GM18867 (cell line): ENCODE measurements at regions not wholly inside any gene's neighbourhood (a gene's known extent, or its start where the extent isn't known, plus 50 kb on each side); places are given as distances from the start of the nearest gene placed in this dataset.
"Not testable (repeated sequence)": the region's sequence is repeated elsewhere in the genome, so short reads cannot be mapped to it uniquely, and the experiment has no call there.

Experiments
- ATAC-seq: cut with Tn5 transposase; IDR thresholded peaks from one replicate; pipeline ENCODE4 v1.9.1; 2021; ENCODE audit warnings: mild to moderate bottlenecking, moderate library complexity; ENCODE audit not compliant: unreplicated experiment

DNA sequence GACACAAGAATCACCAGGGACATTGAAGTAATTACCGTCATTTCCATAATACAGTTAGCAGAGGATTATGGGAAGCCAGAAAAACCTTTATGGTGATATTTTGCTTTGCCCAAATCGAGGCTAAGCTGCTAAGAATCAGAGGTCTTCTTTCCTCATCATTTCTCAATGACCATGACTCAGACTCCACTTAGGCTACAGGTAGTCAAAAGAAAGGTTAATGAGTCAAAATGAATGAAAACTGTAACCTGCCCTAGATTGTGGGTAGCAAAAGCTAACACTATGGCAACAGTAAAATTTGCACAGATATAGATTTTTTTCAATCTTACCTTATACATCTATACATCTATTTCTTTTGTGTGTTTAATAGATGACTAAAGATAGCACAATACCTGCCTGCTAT is 185.8 kb downstream of the CARTPT start:
- ATAC-seq = no peak

DNA sequence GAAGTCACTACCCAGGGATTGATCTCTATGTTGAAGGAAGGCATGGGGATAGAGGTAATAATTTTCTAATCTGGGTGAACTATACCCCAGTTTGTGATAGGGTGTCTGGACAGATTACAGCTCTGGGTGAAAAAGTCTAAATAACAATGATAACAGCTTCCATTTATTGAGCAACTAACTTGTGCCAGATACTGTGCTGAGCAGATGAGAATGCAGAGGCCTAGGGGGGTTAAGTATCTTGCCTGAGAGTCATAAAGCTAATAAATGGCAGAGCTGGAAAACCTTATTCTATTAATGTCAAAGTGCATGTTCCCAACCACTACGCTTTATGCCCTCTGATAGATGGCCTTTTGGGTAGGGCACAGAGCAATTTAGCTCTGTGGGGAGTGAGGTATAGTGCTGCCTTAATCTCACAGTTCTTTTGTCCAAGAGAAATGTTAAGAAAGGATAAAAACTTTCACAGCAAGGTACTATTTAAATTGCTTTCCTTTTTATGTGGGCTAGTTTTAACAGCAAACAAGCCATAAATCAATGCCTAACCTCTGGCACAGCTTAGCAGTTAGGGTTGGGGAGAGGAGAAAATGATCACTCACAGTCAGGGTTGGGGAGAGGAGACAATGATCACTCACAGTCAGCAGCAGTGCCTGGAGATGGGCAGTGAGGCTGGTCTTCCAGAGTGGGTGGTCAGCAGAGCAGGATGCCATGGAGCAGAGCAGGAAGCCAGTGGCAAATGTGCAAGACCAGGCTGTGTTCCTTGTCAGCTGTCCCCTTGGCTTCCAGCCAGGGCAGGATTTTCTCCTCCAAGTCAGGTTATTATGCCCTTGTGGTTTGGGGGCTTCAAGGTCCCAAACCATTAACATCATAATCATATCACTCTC is 187.0 kb downstream of the CARTPT start:
- ATAC-seq = no peak

DNA sequence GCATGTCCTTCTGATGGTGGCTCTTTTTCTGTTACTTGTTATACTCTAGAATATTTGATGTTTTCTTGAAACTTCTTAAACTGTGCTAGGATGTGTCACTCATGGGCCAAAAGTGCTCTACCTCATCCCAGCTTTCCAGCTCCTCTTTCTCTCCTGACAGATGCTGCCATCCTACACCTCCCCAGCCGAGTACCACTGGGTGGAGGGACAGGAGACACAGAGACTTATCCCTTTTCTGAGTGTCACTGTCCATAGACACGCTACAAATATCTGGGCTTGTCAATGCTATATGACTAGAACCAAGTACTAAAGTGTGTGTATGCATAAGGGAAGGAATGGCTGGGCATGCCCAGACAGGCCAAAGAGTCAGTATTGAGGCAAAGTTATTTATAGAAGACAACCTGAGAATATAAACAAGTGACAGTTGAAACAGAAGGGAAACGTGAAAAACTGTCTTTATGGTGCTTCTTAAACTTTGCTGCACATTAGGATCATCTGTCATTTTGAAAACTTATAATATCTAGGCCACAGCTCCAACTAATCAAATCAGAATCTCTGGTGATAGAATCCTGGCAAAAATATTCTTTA is 188.0 kb downstream of the CARTPT start:
- peak; percentile 63 for ATAC-seq

DNA sequence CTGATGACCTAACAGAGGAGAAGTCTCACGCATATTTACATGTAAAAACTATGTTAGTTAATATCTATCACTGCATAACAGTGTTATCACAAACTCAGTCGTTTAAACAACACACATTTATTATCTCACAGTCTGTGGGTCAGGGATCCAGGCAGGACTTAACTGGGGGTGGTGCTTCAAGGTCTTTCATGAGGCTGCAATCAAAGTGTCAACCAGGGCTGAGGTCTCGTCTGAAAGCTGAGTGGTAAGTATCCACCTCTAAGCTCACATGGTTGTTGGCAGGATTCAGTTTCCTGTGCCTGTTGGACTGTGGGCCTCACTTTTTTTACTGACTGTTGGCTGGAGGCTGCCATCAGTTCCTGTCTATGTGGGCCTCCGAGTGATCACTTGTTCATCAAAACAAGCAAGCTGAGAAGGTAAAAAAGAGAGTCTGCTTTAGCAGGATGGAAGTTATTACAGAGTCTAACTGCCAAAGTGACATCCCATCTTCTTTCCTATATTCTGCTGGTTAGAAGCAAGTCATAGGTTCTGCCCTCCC is 188.6 kb downstream of the CARTPT start:
- peak; percentile 14 for ATAC-seq

DNA sequence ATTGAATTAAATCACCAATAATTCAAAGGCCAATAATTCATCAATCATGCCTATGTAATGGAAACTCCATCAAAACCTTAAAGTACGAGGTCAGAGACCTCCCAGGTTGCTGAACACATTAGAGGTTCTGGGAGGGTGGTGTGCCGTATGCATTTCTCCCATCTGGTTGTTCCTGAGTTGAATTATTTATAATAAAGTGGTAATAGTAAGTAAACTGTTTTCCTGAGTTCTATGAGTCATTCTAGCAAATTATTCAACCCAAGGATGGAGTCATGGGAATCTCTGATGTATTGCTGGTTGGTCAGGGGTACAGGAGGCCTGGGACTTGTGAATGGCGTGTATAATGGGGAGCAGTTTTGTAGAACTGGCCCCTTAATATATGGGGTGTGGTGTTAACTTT is 191.7 kb downstream of the CARTPT start:
- ATAC-seq = no peak

DNA sequence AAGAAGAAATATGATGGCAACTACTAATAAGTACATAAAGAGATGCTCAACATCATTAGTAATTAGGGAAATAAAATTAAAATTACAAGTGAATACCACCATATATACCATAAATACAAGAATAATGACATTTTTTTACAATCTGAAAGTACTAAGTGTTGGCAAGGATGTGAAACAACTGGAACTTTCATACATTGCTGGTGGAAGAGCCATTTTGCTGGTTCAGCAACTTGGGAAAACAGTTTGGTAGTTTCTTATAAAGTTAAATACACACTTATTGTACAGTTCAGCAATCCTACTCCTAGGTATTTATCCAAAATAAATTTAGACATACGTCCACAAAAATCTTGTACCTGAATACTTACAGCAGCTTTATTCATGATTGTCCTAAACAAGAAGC is 192.9 kb downstream of the CARTPT start:
- no peak for ATAC-seq

DNA sequence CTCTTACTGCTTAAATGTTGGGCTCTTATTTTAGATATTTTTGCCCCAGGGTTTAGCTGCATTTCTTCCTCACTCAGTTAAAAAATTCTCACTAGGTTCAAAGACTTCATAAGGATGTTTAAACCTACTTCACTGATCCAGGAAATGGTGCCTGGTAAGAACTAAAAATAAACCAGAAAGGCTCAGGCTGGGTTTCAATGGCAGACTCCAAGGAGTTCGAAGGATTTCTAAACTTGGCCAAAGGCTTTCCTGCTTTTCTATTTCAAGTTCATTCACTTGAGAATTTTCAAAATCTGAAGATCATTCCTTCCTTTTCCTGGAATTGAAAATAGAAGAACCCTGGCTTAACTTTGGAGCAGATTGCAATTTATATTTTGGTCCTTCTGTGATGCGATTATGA is 193.0 kb upstream of the MAP1B start:
- no peak for ATAC-seq

DNA sequence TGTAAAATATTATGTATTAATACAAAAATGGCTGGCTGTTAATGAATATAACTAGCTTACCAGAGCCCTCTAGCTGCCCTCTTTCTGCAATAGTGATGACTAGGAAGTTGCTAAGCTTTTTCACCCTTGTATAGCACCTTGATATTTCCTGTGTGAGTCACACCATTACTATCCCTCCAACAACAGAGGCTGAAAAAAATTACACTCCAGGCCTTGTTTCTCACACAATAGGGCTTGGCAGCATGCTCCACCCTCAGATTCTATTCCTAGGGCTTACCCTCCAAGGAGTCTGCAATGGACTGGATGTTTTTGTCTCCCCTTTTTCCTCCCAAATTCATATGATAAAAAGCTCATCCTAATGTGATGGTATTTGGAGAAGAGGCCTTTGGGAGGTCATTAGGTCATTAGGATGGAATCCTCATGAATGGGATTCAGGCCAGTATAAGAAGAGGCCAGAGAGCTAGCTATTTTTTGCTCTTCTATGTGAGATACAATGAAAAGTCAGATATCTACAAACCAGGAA is 184.6 kb upstream of the MAP1B start:
- ATAC-seq = no peak

DNA sequence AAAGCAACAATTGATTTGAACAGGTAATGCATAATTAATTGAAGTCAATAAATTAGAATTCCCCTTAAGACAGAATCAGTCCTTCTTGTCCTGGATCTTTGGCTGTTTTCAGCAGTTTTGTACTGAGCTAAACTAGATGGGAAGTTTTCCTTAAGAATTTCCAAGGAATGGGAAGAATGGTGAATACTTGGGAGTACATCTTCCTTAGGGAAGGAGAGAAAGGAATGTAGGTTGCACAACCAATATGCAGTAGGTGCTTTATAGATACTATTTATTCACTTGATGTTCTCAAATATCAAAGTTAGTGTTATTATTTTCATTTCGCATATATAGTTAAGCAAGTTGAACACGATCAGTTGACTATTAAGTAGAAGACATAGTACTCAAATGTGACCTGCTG is 183.5 kb upstream of the MAP1B start:
- no peak for ATAC-seq

DNA sequence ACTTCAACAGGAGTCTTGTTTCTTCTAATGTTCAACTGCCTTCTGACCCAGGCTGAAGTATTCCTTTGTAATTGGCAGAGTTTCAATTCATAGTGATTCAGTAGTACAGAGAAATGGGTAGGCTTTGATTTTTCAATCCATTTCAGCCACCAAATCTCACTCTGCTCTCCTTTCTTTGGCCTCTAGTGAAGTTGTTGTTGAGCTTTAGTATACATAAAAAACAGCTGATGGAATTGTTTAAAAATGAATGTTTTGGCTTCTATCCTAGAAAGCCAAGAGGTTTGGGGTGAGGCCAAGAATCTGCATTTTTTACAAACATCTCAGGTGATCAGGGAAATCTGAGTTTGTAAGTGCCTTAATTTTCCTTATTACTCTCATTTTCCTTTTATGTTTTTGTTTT is 182.9 kb upstream of the MAP1B start:
- no peak for ATAC-seq

DNA sequence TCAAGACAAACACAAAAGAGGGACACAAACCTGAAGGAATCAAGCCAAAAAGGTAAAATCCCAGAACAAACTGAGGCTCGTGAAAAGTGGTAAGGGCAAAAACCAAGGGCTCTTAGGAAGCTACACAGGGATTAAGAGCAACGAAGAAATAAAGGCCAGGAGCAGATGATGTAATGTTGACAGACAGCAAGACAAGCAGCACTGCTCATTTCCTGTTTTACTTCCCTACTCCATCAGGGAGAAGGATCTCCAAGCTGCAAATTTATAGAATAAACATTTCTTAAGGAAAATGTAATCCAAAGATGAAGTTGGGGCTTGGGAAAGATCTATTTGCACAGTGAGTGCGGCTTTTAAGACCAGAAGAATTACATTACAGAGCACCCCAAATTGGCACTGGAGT is 182.3 kb upstream of the MAP1B start:
- ATAC-seq = no peak

DNA sequence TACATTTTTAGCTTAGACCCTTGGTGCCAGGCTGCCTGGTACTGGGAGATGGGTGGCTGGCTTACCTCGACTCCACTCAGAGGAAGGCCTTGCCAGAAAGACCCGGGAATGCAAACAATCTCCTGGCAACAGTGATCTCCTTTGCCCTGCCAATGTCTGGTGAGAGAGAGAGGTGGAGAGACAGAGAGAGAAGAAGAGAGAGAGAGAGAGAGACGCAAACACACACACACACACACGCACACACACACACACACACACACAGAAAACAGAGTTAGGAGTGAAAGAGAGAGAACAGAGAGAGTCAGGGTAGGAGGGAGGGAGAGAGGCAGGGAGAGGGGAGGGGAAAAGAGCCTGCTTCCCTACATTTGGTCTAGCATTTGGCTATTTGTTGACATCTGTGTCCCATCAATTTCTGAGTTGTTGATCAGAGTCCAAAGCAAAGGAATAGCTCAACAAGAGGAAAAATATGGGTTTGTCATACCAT is 181.6 kb upstream of the MAP1B start:
- no peak for ATAC-seq

DNA sequence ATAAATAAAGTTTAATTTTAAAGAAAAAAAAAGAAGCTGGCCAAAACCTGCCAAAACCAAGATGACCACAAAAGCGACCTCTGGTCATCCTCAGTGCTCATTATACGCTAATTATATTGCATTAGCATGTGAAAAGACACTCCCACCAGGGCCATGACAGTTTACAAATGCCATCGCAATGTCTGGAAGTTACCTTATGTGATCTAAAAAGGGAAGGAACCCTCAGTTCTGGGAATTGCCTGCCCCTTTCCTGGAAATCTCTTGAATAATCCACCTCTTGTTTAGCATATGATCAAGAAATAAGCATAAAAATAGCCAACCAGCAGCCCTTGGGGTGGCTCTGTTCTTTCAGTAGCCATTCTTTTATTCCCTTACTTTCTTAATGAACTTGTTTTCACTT is 178.3 kb upstream of the MAP1B start:
- ATAC-seq = no peak

DNA sequence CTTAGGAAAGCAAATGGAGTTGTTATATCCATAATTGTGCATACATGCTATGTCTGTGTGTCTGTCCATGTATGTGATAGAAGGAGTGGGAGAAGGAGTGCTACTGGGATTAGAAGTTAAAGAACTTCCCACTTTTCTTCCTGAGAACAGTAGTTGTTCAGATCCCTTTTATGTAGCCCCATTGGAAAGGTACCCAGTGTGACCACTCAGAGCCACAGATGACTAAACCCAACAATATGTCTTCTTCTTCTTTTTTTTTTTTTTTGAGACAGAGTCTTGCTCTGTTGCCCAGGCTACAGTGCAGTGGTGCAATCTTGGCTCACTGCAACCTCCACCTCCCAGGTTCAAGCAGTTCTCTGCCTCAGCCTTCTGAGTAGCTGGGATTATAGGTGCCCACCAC is 176.7 kb upstream of the MAP1B start:
- ATAC-seq = not testable (repeated sequence)

DNA sequence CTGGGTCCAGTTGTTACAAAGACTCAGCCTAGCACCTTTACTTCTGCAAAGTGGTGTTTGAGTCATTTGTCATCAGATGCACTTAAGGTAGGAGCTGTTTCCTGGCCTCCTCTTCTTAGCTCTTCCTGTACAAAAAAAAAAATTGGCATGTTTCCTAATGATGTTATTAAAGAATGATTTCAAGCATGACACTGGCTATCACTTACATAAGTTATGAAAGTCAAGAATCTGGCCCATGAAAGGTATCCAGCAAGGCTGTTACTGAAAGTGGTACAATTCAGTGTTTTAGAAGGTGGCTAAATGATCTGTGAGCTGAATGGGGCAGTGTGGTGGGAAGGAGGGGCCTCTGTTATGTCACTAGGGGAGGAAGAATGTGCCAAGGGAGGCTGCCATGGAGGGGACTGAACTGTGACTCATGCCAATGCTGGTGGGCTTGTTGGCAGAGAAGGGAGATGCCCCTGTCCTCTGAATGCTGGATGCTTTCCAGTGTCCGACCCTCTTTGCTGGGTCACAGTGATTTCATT is 175.1 kb upstream of the MAP1B start:
- ATAC-seq = no peak

DNA sequence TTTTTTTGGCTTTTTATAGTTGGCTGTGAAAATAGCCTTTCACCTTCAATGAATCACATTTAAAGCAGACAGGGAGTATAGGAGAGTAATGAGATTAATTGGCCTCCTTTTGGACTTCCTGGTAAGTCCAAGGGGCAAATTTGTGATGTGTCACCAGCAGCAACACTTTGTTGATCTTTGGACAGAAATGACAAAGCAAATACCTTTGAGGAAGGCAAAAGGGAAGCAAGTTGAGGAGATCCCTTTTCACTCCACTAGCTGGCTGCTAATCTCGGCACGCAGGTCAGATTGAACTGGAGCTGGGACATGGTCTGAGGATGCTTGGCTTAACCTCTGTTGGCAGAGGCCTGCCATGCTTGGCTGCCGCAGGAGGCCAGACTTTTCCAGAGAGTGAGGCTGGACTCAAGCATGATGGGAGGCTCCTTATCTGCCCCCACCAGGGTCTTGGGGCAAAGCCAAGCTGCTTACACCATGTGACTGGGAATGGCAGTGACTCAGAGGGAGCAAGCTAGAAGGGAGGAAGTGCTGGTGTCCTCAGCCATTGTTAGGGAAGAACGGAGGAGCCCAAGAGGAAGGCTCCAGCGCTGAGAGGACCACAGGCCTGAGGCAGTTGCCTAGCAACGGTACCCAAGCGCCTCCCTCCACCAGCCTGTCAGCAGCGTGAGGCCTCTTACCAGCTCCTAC is 174.5 kb upstream of the MAP1B start:
- no peak for ATAC-seq

DNA sequence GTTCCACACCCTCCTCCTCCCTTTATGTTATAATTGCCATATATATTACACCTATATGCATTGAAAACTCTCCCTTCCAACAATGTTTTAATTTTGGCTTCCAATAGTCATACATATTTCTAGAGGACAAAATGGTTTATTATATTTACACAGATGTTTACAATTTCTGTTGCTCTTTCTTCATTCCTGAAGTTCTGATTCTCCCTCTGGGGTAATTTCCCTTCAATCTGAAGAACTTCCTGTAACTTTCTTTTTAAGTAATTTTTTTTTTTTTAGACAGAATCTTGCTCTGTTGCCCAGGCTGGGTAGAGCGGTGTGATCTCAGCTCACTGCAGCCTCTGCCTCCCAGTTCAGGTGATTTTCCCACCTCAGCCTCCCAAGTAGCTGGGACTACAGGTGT is 173.0 kb upstream of the MAP1B start:
- no peak for ATAC-seq

DNA sequence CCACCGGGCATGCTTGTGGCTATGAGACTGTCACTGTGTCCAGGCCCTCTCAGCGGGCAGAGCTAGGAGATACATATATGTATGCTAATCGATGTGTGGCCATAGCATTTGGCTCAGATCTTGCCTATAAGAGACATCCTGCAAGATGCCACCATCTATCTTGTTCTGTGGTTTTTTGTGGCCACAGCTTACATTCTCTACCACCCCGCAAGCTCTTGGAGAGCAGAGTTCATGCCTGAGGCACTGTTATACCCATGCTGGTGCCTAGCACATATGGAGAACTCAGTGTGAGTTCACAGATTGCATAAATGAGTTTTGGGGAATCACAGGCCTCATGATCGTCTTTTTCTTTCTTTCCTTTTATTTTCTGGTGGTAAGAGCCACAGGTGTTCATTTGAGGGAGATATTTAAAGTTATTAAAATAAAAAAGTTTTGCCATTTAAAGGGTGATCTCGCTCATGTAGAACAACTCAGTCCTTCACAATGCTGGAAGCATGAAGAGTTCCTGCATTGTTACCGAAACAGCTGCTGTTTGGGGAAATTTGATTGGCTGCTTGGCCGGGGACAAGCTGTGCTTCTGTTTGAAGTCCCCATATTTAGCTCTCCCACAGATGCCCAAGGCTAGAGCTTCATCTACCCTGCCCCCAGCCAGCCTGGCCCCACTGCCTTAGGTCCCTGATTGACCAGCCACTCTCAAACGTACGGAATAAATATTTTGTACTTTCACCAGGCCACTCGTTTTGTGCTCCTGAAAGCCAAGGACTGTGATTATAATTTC is 169.2 kb upstream of the MAP1B start:
- no peak for ATAC-seq

DNA sequence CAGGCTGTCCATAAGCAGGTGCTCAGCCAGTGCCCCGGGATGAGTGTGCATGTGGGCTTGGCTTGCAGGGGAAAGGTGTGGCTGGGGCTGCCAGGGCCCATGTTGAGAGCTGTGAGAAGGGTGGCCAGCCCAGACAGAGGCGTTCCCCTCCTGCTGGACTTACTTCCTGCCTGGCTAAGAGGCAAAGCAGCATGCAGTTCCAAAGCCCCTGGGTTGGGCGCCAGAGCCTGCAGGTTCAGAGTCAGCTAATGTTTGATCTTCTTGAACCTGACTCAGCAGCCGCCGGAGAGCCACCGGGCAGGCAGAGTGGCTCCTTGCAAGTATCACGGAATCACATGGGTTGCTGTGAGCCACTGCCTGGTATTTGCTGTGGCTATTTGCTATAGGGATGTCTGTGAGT is 168.4 kb upstream of the MAP1B start:
- no peak for ATAC-seq

DNA sequence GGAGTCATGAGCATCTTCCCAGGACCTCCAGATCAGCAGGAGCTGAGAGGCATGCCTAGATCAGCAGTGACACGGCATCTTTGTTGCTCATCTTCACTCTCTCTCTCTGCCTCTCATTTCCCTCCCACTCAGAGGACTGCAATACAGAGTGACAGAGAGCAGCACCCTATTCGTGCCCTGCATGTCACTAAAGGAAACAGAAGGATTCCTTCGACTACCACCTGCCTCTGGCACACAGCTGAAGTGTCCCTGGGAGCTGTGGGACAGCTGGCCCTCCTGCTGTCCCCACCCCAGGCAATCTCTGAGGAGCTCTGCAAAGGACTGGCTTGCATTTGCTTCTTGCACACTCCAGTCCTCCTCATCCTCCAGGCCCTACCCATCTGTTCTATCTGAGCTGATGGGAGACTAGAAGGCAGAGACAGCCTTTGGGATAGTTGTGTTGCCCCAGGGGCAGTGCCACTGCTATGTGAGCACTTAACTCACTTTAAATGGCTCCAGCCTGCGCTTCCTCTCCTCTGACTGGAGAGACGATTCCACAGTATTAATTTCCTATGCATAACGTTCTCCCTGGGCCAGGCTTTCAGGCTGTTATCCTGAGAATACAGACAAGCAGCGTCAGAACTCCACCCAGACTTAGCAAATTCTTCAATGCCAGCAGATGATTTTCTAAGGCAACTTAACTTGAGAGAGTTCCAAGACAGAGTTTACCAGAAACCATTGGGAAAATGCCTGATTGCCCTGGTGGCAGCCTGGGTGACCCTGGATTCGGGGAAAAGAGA is 167.6 kb upstream of the MAP1B start:
- ATAC-seq = no peak
